SK-N-SH (cell line): ENCODE measurements at regions not wholly inside any gene's neighbourhood (a gene's known extent, or its start where the extent isn't known, plus 50 kb on each side); places are given as distances from the start of the nearest gene placed in this dataset.

Experiments used
- CTCF ChIA-PET: fragments of 300-600, 350-600 bp; formaldehyde crosslinking; extraction: SDS; loops from one replicate; lab custom pipeline; 2021; lab: Yijun Ruan, JAX
- POLR2A ChIA-PET: fragments of 350-600 bp; sonication (Branson Sonifier 250); formaldehyde crosslinking; extraction: SDS; loops from one replicate; lab custom pipeline; 2020; ENCODE audit warnings: antibody characterized with exemption, inconsistent platforms; lab: Yijun Ruan, JAX
- DNase-seq: peaks from one replicate; pipeline ENCODE4 v3.0.0; 2012
- H2AFZ ChIP-seq: fragments of 200-600 bp; sonication (generic); 2 replicates; pipeline ENCODE4 v1.8.1; 2016; ENCODE audit warnings: antibody characterized with exemption, mild to moderate bottlenecking, low read depth
- H3F3A ChIP-seq: fragments of 200-600 bp; sonication (generic); replicated peaks from 2 replicates; pipeline ENCODE3; 2016; ENCODE audit warnings: antibody characterized with exemption, mild to moderate bottlenecking; ENCODE audit not compliant: insufficient read depth
- H3K27ac ChIP-seq, 2 experiments: fragments of 200-500 bp in 1 of 2; fragments of 200-600 bp in 1 of 2; sonication (Bioruptor generic) in 1 of 2; sonication (generic), shearing (Covaris generic) in 1 of 2; 2 replicates each; pipeline versions ENCODE4 v1.5.1 to v1.6.1; 2014 to 2016; ENCODE audit warnings: low read depth in 2 of 2, inconsistent platforms in 1 of 2, low read length in 1 of 2, mild to moderate bottlenecking in 1 of 2, mixed read lengths in 1 of 2
- H3K27me3 ChIP-seq: fragments of 200-600 bp; sonication (generic), shearing (Covaris generic); 2 replicates; pipeline ENCODE4 v1.6.1; 2016; ENCODE audit warnings: mixed run types; ENCODE audit not compliant: insufficient read depth
- H3K36me3 ChIP-seq, 2 experiments: fragments of 200-500 bp in 1 of 2; fragments of 200-600 bp in 1 of 2; sonication (Bioruptor generic) in 1 of 2; sonication (generic) in 1 of 2; replicated peaks in 1 of 2; 2 replicates each; pipeline versions ENCODE3 to v1.5.1; 2014 to 2016; ENCODE audit warnings: low read length in 1 of 2, mild to moderate bottlenecking in 1 of 2; ENCODE audit not compliant: insufficient read depth in 2 of 2, control insufficient read depth in 1 of 2
- H3K4me1 ChIP-seq, 2 experiments: fragments of 200-500 bp in 1 of 2; fragments of 200-600 bp in 1 of 2; sonication (Bioruptor generic) in 1 of 2; sonication (generic), shearing (Covaris generic) in 1 of 2; 2 replicates each; pipeline versions ENCODE4 v1.5.1 to v1.6.1; 2014 to 2016; ENCODE audit warnings: low read depth in 1 of 2, low read length in 1 of 2, mixed run types in 1 of 2; ENCODE audit not compliant: insufficient read depth in 2 of 2, control insufficient read depth in 1 of 2
- H3K4me2 ChIP-seq: fragments of 200-600 bp; sonication (generic), shearing (Covaris generic); 2 replicates; pipeline ENCODE4 v1.6.1; 2017; ENCODE audit warnings: mixed run types
- H3K4me3 ChIP-seq, 2 experiments: fragments of 200-500 bp in 1 of 2; fragments of 200-600 bp in 1 of 2; sonication (Bioruptor generic) in 1 of 2; sonication (generic), shearing (Covaris generic) in 1 of 2; 2 replicates each; pipeline versions ENCODE4 v1.5.1 to v1.8.1; 2014 to 2016; ENCODE audit warnings: low read depth in 2 of 2, inconsistent platforms in 1 of 2, low read length in 1 of 2, mild to moderate bottlenecking in 1 of 2, mixed read lengths in 1 of 2, moderate library complexity in 1 of 2
- H3K79me2 ChIP-seq: fragments of 200-600 bp; sonication (generic); 2 replicates; pipeline ENCODE4 v1.8.1; 2017; ENCODE audit warnings: mild to moderate bottlenecking; ENCODE audit not compliant: insufficient read depth
- H3K9ac ChIP-seq: fragments of 200-600 bp; sonication (generic); 2 replicates; pipeline ENCODE4 v1.6.1; 2017; ENCODE audit warnings: mixed run types
- H3K9me2 ChIP-seq: fragments of 200-600 bp; sonication (generic); 2 replicates; pipeline ENCODE4 v1.6.1; 2017; ENCODE audit warnings: mixed run types
- H3K9me3 ChIP-seq: fragments of 200-600 bp; sonication (generic); 2 replicates; pipeline ENCODE4 v1.6.1; 2017; ENCODE audit warnings: mixed run types, mild to moderate bottlenecking, moderate library complexity
- H4K20me1 ChIP-seq: fragments of 200-600 bp; sonication (generic); 2 replicates; pipeline ENCODE4 v1.6.1; 2017; ENCODE audit warnings: mild to moderate bottlenecking, mixed run types; ENCODE audit not compliant: insufficient read depth
- CHD2 ChIP-seq: fragments of 150-350 bp; IDR thresholded peaks from 2 replicates; pipeline ENCODE4 v1.6.1; 2018; ENCODE audit warnings: low read length; ENCODE audit not compliant: partially characterized antibody
- ELF1 ChIP-seq: IDR thresholded peaks from 2 replicates; pipeline ENCODE4 v1.4.0; 2012
- EP300 ChIP-seq, 2 experiments: IDR thresholded peaks; 2 replicates each; pipeline versions ENCODE4 v1.4.0 to v1.6.1; 2012; ENCODE audit warnings: borderline replicate concordance in 1 of 2, low read depth in 1 of 2, low read length in 1 of 2
- EZH2phosphoT487 ChIP-seq: fragments of 200-600 bp; sonication (generic); IDR thresholded peaks from 2 replicates; pipeline ENCODE4 v1.6.1; 2017; ENCODE audit warnings: low read depth, mixed run types, mild to moderate bottlenecking, antibody characterized with exemption, moderate library complexity, borderline replicate concordance
- GATA2 ChIP-seq: sonication (generic); formaldehyde crosslinking; IDR thresholded peaks from 2 replicates; pipeline ENCODE4 v1.5.0; 2020; ENCODE audit warnings: mild to moderate bottlenecking, missing genetic modification reagents
- IRF3 ChIP-seq: fragments of 150-350 bp; IDR thresholded peaks from 2 replicates; pipeline ENCODE4 v1.6.1; 2016; ENCODE audit warnings: mild to moderate bottlenecking, low read depth, low read length
- NRF1 ChIP-seq: IDR thresholded peaks from 2 replicates; pipeline ENCODE4 v1.6.1; 2012; ENCODE audit warnings: low read depth, mild to moderate bottlenecking, low read length
- RCOR1 ChIP-seq: fragments of 150-350 bp; IDR thresholded peaks from 2 replicates; pipeline ENCODE4 v1.6.1; 2017; ENCODE audit warnings: antibody characterized with exemption, low read length
- REST ChIP-seq: IDR thresholded peaks from 2 replicates; pipeline ENCODE4 v1.6.1; 2012; ENCODE audit warnings: mild to moderate bottlenecking, low read depth, low read length, moderate library complexity
- RFX5 ChIP-seq: IDR thresholded peaks from 2 replicates; pipeline ENCODE4 v1.6.1; 2012; ENCODE audit warnings: mild to moderate bottlenecking, improper control_type of control experiment, low read length
- RXRA ChIP-seq: IDR thresholded peaks from 2 replicates; pipeline ENCODE4 v1.4.0; 2012; ENCODE audit warnings: low read depth, mild to moderate bottlenecking, borderline replicate concordance
- SIN3A ChIP-seq: IDR thresholded peaks from 2 replicates; pipeline ENCODE4 v1.6.1; 2012; ENCODE audit warnings: low read depth, mild to moderate bottlenecking, low read length, moderate library complexity, borderline replicate concordance
- SMC3 ChIP-seq: IDR thresholded peaks from 2 replicates; pipeline ENCODE4 v1.6.1; 2012; ENCODE audit warnings: low read depth, low read length, improper control_type of control experiment
- TCF12 ChIP-seq: IDR thresholded peaks from 2 replicates; pipeline ENCODE4 v1.4.0; 2012
- USF1 ChIP-seq: IDR thresholded peaks from 2 replicates; pipeline ENCODE4 v1.4.0; 2012; ENCODE audit warnings: low read depth, borderline replicate concordance
- ZBTB33 ChIP-seq: IDR thresholded peaks from 2 replicates; pipeline ENCODE4 v1.4.0; 2012; ENCODE audit warnings: low read depth, borderline replicate concordance
- WGBS: methylation state at CpG from one replicate; pipeline ENCODE4 v1.1.6; 2017; ENCODE audit warnings: low lambda C conversion rate; 5-methylcytosine and 5-hydroxymethylcytosine counted together

- no peaks in the 10 kb centered on the region for H3K9me3 ChIP-seq
- H3K4me1 ChIP-seq: no peaks in the 10 kb centered on the region
- no peak for TF ChIP-seq SIN3A
- TF ChIP-seq EZH2phosphoT487: no peak
- TF ChIP-seq REST: no peak
- no peak for TF ChIP-seq NRF1
- no peak for TF ChIP-seq ELF1
- TF ChIP-seq RFX5: no peak
- TF ChIP-seq USF1: no peak
- no peak for TF ChIP-seq EP300 (IDR thresholded peaks at IDR 0.05; ENCODE audit: borderline replicate concordance in 1 of 2, low read depth in 1 of 2, low read length in 1 of 2)
- TF ChIP-seq SMC3: no peak
- TF ChIP-seq GATA2 (CRISPR knock-in tag): no peak
- no peak for TF ChIP-seq TCF12
- no peak for TF ChIP-seq RXRA
- TF ChIP-seq IRF3: no peak
- TF ChIP-seq CHD2: no peak
- TF ChIP-seq ZBTB33: no peak
- no peak for TF ChIP-seq RCOR1
- H3K36me3 ChIP-seq: no peaks in the 10 kb centered on the region
- no peak overlapping the region for H3K27ac ChIP-seq
- H3K4me3 ChIP-seq: no peak overlapping the region
- no peaks in the 10 kb centered on the region for H3F3A ChIP-seq
- H4K20me1 ChIP-seq: no peaks in the 10 kb centered on the region
- H3K4me2 ChIP-seq: no peak overlapping the region
- under 1% methylated on average over 9 of the region's 9 CpGs for WGBS
- no peaks in the 10 kb centered on the region for H3K27me3 ChIP-seq
- no peaks in the 10 kb centered on the region for H3K79me2 ChIP-seq
- ChIA-PET CTCF (interaction anchor here (0.7 kb wide), 1 partner anchor 36 kb away, joined by 3 read pairs; no protein-coding TSS in a partner anchor), POLR2A (no interaction called here)
- H3K9me2 ChIP-seq: no peaks in the 10 kb centered on the region
- H3K9ac ChIP-seq: no peak overlapping the region
- H2AFZ ChIP-seq: no peak overlapping the region
- no peak for DNase-seq
Measured at GRCh38 chr2:147172493-147173188, 672.2 kb upstream of the ACVR2A start.
